Fibroblast of lung (primary cell): ENCODE measurements at regions not wholly inside any gene's neighbourhood (a gene's known extent, or its start where the extent isn't known, plus 50 kb on each side); places are given as distances from the start of the nearest gene placed in this dataset.

ENCODE experiments used
- DNase-seq, 2 donors: peaks; one replicate each; pipeline versions ENCODE4 v3.0.0 to v3.0.0-alpha.2; 2010; ENCODE audit warnings: low read depth in 2 of 2
- H2AFZ ChIP-seq: 2 replicates; pipeline ENCODE4 v1.5.1; 2012; ENCODE audit warnings: low read length, control low read depth, inconsistent platforms
- H3K27ac ChIP-seq: 2 replicates; pipeline ENCODE4 v1.5.1; 2011; ENCODE audit warnings: low read length, control low read depth; ENCODE audit not compliant: insufficient read depth
- H3K27me3 ChIP-seq: 2 replicates; pipeline ENCODE4 v1.5.1; 2011; ENCODE audit warnings: mild to moderate bottlenecking, low read length; ENCODE audit not compliant: control insufficient read depth, insufficient read depth
- H3K36me3 ChIP-seq: 2 replicates; pipeline ENCODE4 v1.5.1; 2011; ENCODE audit warnings: low read length; ENCODE audit not compliant: control insufficient read depth, insufficient read depth
- H3K4me1 ChIP-seq: 2 replicates; pipeline ENCODE4 v1.5.1; 2011; ENCODE audit warnings: low read length; ENCODE audit not compliant: control insufficient read depth, insufficient read depth; ENCODE audit errors: extremely low read depth
- H3K4me2 ChIP-seq: 2 replicates; pipeline ENCODE4 v1.5.1; 2011; ENCODE audit warnings: low read length, control low read depth; ENCODE audit not compliant: insufficient read depth; ENCODE audit errors: extremely low read depth
- H3K4me3 ChIP-seq, 4 experiments: fragments of 200-600 bp in 1 of 4; sonication (generic) in 1 of 4; replicated peaks in 1 of 4; 2 replicates each; pipeline ENCODE4 v1.5.1; 2011 to 2016; ENCODE audit warnings: low read length in 4 of 4, low read depth in 3 of 4, mild to moderate bottlenecking in 3 of 4, control low read depth in 2 of 4, inconsistent platforms in 1 of 4, mixed read lengths in 1 of 4; ENCODE audit not compliant: insufficient read depth in 1 of 4; ENCODE audit errors: control extremely low read depth in 1 of 4
- H3K79me2 ChIP-seq: 2 replicates; pipeline ENCODE4 v1.5.1; 2012; ENCODE audit warnings: mild to moderate bottlenecking, low read length, inconsistent platforms; ENCODE audit not compliant: control insufficient read depth, insufficient read depth
- H3K9ac ChIP-seq: 2 replicates; pipeline ENCODE4 v1.5.1; 2011; ENCODE audit warnings: mild to moderate bottlenecking, low read length, control low read depth; ENCODE audit not compliant: insufficient read depth
- H3K9me3 ChIP-seq: 2 replicates; pipeline ENCODE4 v1.5.1; 2012; ENCODE audit warnings: low read depth, low read length; ENCODE audit not compliant: control insufficient read depth, insufficient read depth
- H4K20me1 ChIP-seq: 2 replicates; pipeline ENCODE4 v1.5.1; 2011; ENCODE audit warnings: low read length; ENCODE audit not compliant: control insufficient read depth, insufficient read depth; ENCODE audit errors: extremely low read depth
- EZH2 ChIP-seq: IDR thresholded peaks from 2 replicates; pipeline ENCODE4 v1.5.1; 2012; ENCODE audit warnings: low read length, control low read depth, mild to moderate bottlenecking; ENCODE audit errors: missing control alignments
- TF ChIP-seq, protein P1 (sequence below), 2 donors: IDR thresholded peaks in 1 of 2; conservative IDR thresholded peaks in 1 of 2; 1 replicate in 1 of 2; 2 replicates in 1 of 2; pipeline ENCODE4 v1.5.1; 2011 to 2012; ENCODE audit warnings: low read length in 2 of 2, control low read depth in 1 of 2, inconsistent platforms in 1 of 2, low read depth in 1 of 2, mild to moderate bottlenecking in 1 of 2

- TF ChIP-seq EZH2 = no peak
- TF ChIP-seq, protein P1, sequence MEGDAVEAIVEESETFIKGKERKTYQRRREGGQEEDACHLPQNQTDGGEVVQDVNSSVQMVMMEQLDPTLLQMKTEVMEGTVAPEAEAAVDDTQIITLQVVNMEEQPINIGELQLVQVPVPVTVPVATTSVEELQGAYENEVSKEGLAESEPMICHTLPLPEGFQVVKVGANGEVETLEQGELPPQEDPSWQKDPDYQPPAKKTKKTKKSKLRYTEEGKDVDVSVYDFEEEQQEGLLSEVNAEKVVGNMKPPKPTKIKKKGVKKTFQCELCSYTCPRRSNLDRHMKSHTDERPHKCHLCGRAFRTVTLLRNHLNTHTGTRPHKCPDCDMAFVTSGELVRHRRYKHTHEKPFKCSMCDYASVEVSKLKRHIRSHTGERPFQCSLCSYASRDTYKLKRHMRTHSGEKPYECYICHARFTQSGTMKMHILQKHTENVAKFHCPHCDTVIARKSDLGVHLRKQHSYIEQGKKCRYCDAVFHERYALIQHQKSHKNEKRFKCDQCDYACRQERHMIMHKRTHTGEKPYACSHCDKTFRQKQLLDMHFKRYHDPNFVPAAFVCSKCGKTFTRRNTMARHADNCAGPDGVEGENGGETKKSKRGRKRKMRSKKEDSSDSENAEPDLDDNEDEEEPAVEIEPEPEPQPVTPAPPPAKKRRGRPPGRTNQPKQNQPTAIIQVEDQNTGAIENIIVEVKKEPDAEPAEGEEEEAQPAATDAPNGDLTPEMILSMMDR (conservative IDR thresholded peaks at IDR 0.05 in 1 of 2, IDR thresholded peaks at IDR 0.05 in 1 of 2; ENCODE audit: low read depth in 1 of 2, low read length in 2 of 2) = no peak
- no peak for DNase-seq
- Histone ChIP-seq H3K4me2 (no peak overlapping the region), H3K36me3 (no peaks in the 10 kb centered on the region), H4K20me1 (no peaks in the 10 kb centered on the region), H3K9ac (no peak overlapping the region), H2AFZ (no peak overlapping the region), H3K27ac (no peak overlapping the region), H3K27me3 (no peaks in the 10 kb centered on the region), H3K4me1 (no peaks in the 10 kb centered on the region), H3K79me2 (no peaks in the 10 kb centered on the region), H3K9me3 (no peaks in the 10 kb centered on the region), H3K4me3 (no peak overlapping the region)
Measured at GRCh38 chr6:50467931-50468330, 245.4 kb upstream of the TFAP2D start.

DNA sequence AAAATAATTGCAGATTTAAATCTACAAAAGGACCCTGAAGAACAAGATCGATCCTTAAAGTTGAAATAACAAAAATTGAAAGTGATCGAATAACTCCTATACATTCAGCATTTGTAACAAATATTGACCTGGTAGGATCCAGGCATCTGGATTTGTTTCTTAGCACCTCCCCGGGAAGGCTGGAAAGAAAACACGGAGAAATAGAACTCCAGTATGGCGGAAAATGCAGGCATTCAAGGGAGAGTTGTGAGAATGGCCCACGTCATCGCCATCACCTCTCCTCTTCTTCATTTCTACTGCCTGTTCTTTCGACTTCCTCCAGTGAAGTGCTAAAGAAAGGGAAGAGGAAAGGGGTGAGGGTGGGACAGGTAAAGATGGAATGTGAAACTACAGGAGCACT lies 242.3 kb upstream of the TFAP2D start:
- no peak overlapping the region for H3K4me3 ChIP-seq
- no peak for TF ChIP-seq EZH2
- TF ChIP-seq, protein P1 (conservative IDR thresholded peaks at IDR 0.05 in 1 of 2, IDR thresholded peaks at IDR 0.05 in 1 of 2; ENCODE audit: low read depth in 1 of 2, low read length in 2 of 2) = no peak
- no peak overlapping the region for H2AFZ ChIP-seq

DNA sequence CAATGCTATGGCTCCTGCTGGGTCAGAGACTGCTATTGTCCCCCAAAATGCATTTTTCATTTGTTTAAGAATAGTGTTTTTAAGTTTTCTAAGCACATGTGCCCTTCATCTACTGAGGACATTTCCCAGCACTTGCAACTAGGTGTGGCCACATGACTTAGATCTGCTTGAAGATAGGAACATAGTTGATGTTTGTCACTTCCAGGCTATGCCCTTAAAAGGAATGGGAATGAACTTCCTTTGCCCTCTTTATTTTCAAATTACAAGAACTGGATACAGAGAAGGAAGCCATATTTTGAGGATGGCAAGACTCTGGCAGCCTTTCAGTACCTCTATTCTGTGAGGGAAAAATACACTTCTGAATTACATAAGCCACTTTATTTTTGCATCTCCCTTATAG lies 203.0 kb upstream of the TFAP2D start:
- H3K36me3 ChIP-seq = no peaks in the 10 kb centered on the region
- H3K4me2 ChIP-seq = no peak overlapping the region
- H3K79me2 ChIP-seq = no peaks in the 10 kb centered on the region
- H3K9me3 ChIP-seq = no peaks in the 10 kb centered on the region
- TF ChIP-seq, protein P1 (conservative IDR thresholded peaks at IDR 0.05 in 1 of 2, IDR thresholded peaks at IDR 0.05 in 1 of 2; ENCODE audit: low read depth in 1 of 2, low read length in 2 of 2) = no peak
- no peak for TF ChIP-seq EZH2
- H3K27ac ChIP-seq = no peak overlapping the region
- H3K9ac ChIP-seq = no peak overlapping the region
- H3K4me3 ChIP-seq = no peak overlapping the region
- H2AFZ ChIP-seq = no peak overlapping the region
- DNase-seq = no peak
- no peaks in the 10 kb centered on the region for H4K20me1 ChIP-seq
- no peaks in the 10 kb centered on the region for H3K27me3 ChIP-seq
- H3K4me1 ChIP-seq = no peaks in the 10 kb centered on the region

More for the DNA sequence above, 242.3 kb upstream of the TFAP2D start:
- no peak for DNase-seq
- Histone ChIP-seq H4K20me1 (no peaks in the 10 kb centered on the region), H3K36me3 (no peaks in the 10 kb centered on the region), H3K9ac (no peak overlapping the region), H3K9me3 (no peaks in the 10 kb centered on the region), H3K27ac (no peak overlapping the region), H3K4me2 (no peak overlapping the region), H3K4me1 (no peaks in the 10 kb centered on the region), H3K79me2 (no peaks in the 10 kb centered on the region), H3K27me3 (no peaks in the 10 kb centered on the region)
